PC-9 (cell line): ENCODE measurements at regions not wholly inside any gene's neighbourhood (a gene's known extent, or its start where the extent isn't known, plus 50 kb on each side); places are given as distances from the start of the nearest gene placed in this dataset.

Source experiments
- BruUV-seq: library from RNA; stranded (reverse); fragments of 400-500 nt; replicated peaks from 2 replicates; lab custom pipeline; 2021; lab: Mats Ljungman, UMichigan
- CTCF ChIA-PET: fragments of 300-600 bp; sonication (Branson Sonifier 250); formaldehyde crosslinking; loops from one replicate; lab custom pipeline; 2022; ENCODE audit warnings: antibody characterized with exemption; lab: Charles Lee
- POLR2A ChIA-PET: fragments of 300-600 bp; sonication (Branson Sonifier 250); formaldehyde crosslinking; loops from one replicate; lab custom pipeline; 2022; ENCODE audit warnings: antibody characterized with exemption; ENCODE audit not compliant: unreplicated experiment; lab: Charles Lee
- DNase-seq, 2 experiments: peaks; one replicate each; pipeline versions ENCODE4 v3.0.0 to v3.0.0-alpha.2; 2015 to 2022; ENCODE audit warnings: mixed read lengths in 1 of 2
- H2AFZ ChIP-seq: fragments of 200-600 bp; sonication (generic); 2 replicates; pipeline ENCODE4 v1.8.1; 2017; ENCODE audit warnings: antibody characterized with exemption
- H3F3A ChIP-seq: fragments of 200-600 bp; sonication (generic); 2 replicates; pipeline ENCODE4 v1.8.1; 2017; ENCODE audit warnings: antibody characterized with exemption, mild to moderate bottlenecking, low read depth; ENCODE audit not compliant: insufficient read depth
- H3K27ac ChIP-seq: fragments of 200-600 bp; sonication (generic); 2 replicates; pipeline ENCODE4 v1.6.1; 2016; ENCODE audit warnings: mixed run types
- H3K27me3 ChIP-seq: fragments of 200-600 bp; sonication (generic); 2 replicates; pipeline ENCODE4 v1.6.1; 2016; ENCODE audit warnings: low read depth, mixed run types; ENCODE audit not compliant: insufficient read depth
- H3K36me3 ChIP-seq: fragments of 200-600 bp; sonication (generic); 2 replicates; pipeline ENCODE4 v1.6.1; 2016; ENCODE audit warnings: low read depth, mixed run types
- H3K4me1 ChIP-seq: fragments of 200-600 bp; sonication (generic); replicated peaks from 2 replicates; pipeline ENCODE4 v1.6.1; 2016; ENCODE audit warnings: mixed run types; ENCODE audit not compliant: insufficient read depth
- H3K4me2 ChIP-seq: fragments of 200-600 bp; sonication (generic); 2 replicates; pipeline ENCODE4 v1.6.1; 2017; ENCODE audit warnings: mixed run types
- H3K4me3 ChIP-seq: fragments of 200-600 bp; sonication (generic); 2 replicates; pipeline ENCODE4 v1.6.1; 2016; ENCODE audit warnings: mixed run types
- H3K79me2 ChIP-seq: fragments of 200-600 bp; sonication (generic); 2 replicates; pipeline ENCODE4 v1.6.1; 2017; ENCODE audit warnings: low read depth, mixed run types
- H3K9me2 ChIP-seq: fragments of 200-600 bp; sonication (generic); 2 replicates; pipeline ENCODE4 v1.8.1; 2017; ENCODE audit warnings: mild to moderate bottlenecking; ENCODE audit not compliant: insufficient read depth
- H3K9me3 ChIP-seq: fragments of 200-600 bp; sonication (generic); 2 replicates; pipeline ENCODE4 v1.8.1; 2016; ENCODE audit warnings: low read depth; ENCODE audit not compliant: insufficient read depth
- H4K20me1 ChIP-seq: fragments of 200-600 bp; sonication (generic); 2 replicates; pipeline ENCODE4 v1.8.1; 2017; ENCODE audit not compliant: insufficient read depth
- CTCF ChIP-seq: fragments of 200-600 bp; sonication (generic); conservative IDR thresholded peaks from 2 replicates; pipeline ENCODE4 v1.6.1; 2017; ENCODE audit warnings: mixed run types, antibody characterized with exemption, mild to moderate bottlenecking, moderate library complexity
- EZH2 ChIP-seq: fragments of 200-600 bp; sonication (generic); IDR thresholded peaks from 2 replicates; pipeline ENCODE4 v1.8.0; 2017; ENCODE audit warnings: antibody characterized with exemption, low read depth
- intact Hi-C: fragments of 100-400 bp; cut with micrococcal nuclease; formaldehyde crosslinking; loops from one replicate; pipeline ENCODE4 v1.10.0; 2022; ENCODE audit not compliant: unreplicated experiment

- Histone ChIP-seq H3F3A (peaks cover 6% of the 10 kb centered on the region), H3K9me3 (no peaks in the 10 kb centered on the region), H2AFZ (no peak overlapping the region), H3K4me3 (no peak overlapping the region), H3K79me2 (no peaks in the 10 kb centered on the region), H3K27ac (no peak overlapping the region), H3K4me2 (no peak overlapping the region), H3K27me3 (no peaks in the 10 kb centered on the region), H3K36me3 (no peaks in the 10 kb centered on the region), H3K9me2 (no peaks in the 10 kb centered on the region), H4K20me1 (no peaks in the 10 kb centered on the region; the same call in 1 of the 2 replicates), H3K4me1 (peaks cover 11% of the 10 kb centered on the region)
- BruUV-seq = no TSS peak
- no peak for TF ChIP-seq CTCF
- TF ChIP-seq EZH2 = no peak
- ChIA-PET CTCF (no interaction called here), POLR2A (interaction anchor here (0.8 kb wide), 1 partner anchor 9 kb away, joined by 8 read pairs; no protein-coding TSS in a partner anchor)
- intact Hi-C loops = no loop called here
- no peak for DNase-seq
These were observed 199.8 kb downstream of the RBM19 start for GRCh38 chr12:113766131-113766878.

- DNase-seq = no peak
- H3K9me3 ChIP-seq = no peaks in the 10 kb centered on the region
- no peaks in the 10 kb centered on the region for H3K79me2 ChIP-seq
- BruUV-seq = no TSS peak
- H3K36me3 ChIP-seq = no peaks in the 10 kb centered on the region
- H3K9me2 ChIP-seq = no peaks in the 10 kb centered on the region
- no peak overlapping the region for H3K27ac ChIP-seq
- peaks cover 11% of the 10 kb centered on the region for H3K4me1 ChIP-seq
- peaks cover 6% of the 10 kb centered on the region for H3F3A ChIP-seq
- no peaks in the 10 kb centered on the region; the same call in 1 of the 2 replicates for H4K20me1 ChIP-seq
- no peak overlapping the region for H3K4me2 ChIP-seq
- no peak overlapping the region for H2AFZ ChIP-seq
- intact Hi-C loops = loop anchor here (5.0 kb wide), 1 partner anchor 148 kb away; no protein-coding TSS in a partner anchor
- POLR2A ChIA-PET = no interaction called here
- H3K4me3 ChIP-seq = no peak overlapping the region
- TF ChIP-seq CTCF = no peak
- no peak for TF ChIP-seq EZH2
- no peaks in the 10 kb centered on the region for H3K27me3 ChIP-seq
- CTCF ChIA-PET = no interaction called here
These were observed 201.5 kb downstream of the RBM19 start for GRCh38 chr12:113764661-113765060.

GRCh38 chr12:113762882-113763816 is 203.0 kb downstream of the RBM19 start:
- Histone ChIP-seq H3K9me2 (no peaks in the 10 kb centered on the region), H4K20me1 (no peaks in the 10 kb centered on the region; the same call in 1 of the 2 replicates), H3K79me2 (no peaks in the 10 kb centered on the region), H3K27ac (no peak overlapping the region), H3K4me3 (no peak overlapping the region), H3K9me3 (no peaks in the 10 kb centered on the region), H3K4me2 (no peak overlapping the region), H3K36me3 (no peaks in the 10 kb centered on the region), H3F3A (peaks cover 6% of the 10 kb centered on the region), H2AFZ (no peak overlapping the region), H3K27me3 (no peaks in the 10 kb centered on the region), H3K4me1 (peaks cover 11% of the 10 kb centered on the region)
- no TSS peak for BruUV-seq
- intact Hi-C loops = loop anchor here (5.0 kb wide), 1 partner anchor 149 kb away; no protein-coding TSS in a partner anchor
- DNase-seq = no peak
- no peak for TF ChIP-seq CTCF
- TF ChIP-seq EZH2 = no peak
- ChIA-PET POLR2A (no interaction called here), CTCF (no interaction called here)
